Nephron (organoid): ENCODE measurements at regions not wholly inside any gene's neighbourhood (a gene's known extent, or its start where the extent isn't known, plus 50 kb on each side); places are given as distances from the start of the nearest gene placed in this dataset.
A peak's percentile ranks its signal among the peaks of the same experiment; 100 is the strongest.

ENCODE experiments used
- H3K27ac Mint-ChIP-seq, 3 experiments: 2 replicates each; pipeline ENCODE4 v1.8.0; 2020; ENCODE audit warnings: mixed read lengths in 3 of 3, mild to moderate bottlenecking in 2 of 3, moderate library complexity in 1 of 3
- H3K27me3 Mint-ChIP-seq: 2 replicates; pipeline ENCODE4 v1.8.0; 2021; ENCODE audit warnings: low read depth, mild to moderate bottlenecking, moderate library complexity, mixed read lengths
- H3K36me3 Mint-ChIP-seq: 2 replicates; pipeline ENCODE4 v1.8.0; 2020; ENCODE audit warnings: low read depth, mixed read lengths
- H3K4me1 Mint-ChIP-seq: 2 replicates; pipeline ENCODE4 v1.8.0; 2020; ENCODE audit warnings: mixed read lengths
- H3K4me3 Mint-ChIP-seq, 3 experiments: 2 replicates each; pipeline ENCODE4 v1.8.0; 2020; ENCODE audit warnings: mild to moderate bottlenecking in 3 of 3, mixed read lengths in 3 of 3, moderate library complexity in 2 of 3
- H3K9me3 Mint-ChIP-seq: 2 replicates; pipeline ENCODE4 v1.8.0; 2020; ENCODE audit warnings: mixed read lengths
- CTCF ChIP-seq, 3 experiments: fragments of 200-600 bp; sonication (generic); IDR thresholded peaks; one replicate each; pipeline ENCODE4 v1.5.0; 2021; ENCODE audit warnings: antibody characterized with exemption in 3 of 3; ENCODE audit not compliant: unreplicated experiment in 3 of 3

- H3K36me3 Mint-ChIP-seq = no peaks in the 10 kb centered on the region
- no peak for TF ChIP-seq CTCF (IDR thresholded peaks at IDR 0.05; ENCODE audit: unreplicated experiment in 3 of 3)
- no peak overlapping the region for H3K27ac Mint-ChIP-seq
- H3K9me3 Mint-ChIP-seq = no peaks in the 10 kb centered on the region
- no peaks in the 10 kb centered on the region for H3K4me1 Mint-ChIP-seq
- peaks cover 15% of the 10 kb centered on the region for H3K27me3 Mint-ChIP-seq
- H3K4me3 Mint-ChIP-seq = no peak overlapping the region
Observed at GRCh38 chr18:37689841-37690240, 124.2 kb upstream of the CELF4 start.

- Mint-ChIP-seq H3K4me3 (no peak overlapping the region), H3K27me3 (peaks cover 29% of the 10 kb centered on the region), H3K27ac (no peak overlapping the region), H3K36me3 (no peaks in the 10 kb centered on the region), H3K4me1 (no peaks in the 10 kb centered on the region), H3K9me3 (no peaks in the 10 kb centered on the region)
- no peak for TF ChIP-seq CTCF (IDR thresholded peaks at IDR 0.05; ENCODE audit: unreplicated experiment in 3 of 3)
Observed at GRCh38 chr18:37684590-37684989, 119.0 kb upstream of the CELF4 start.

- H3K27me3 Mint-ChIP-seq = peaks cover 29% of the 10 kb centered on the region
- no peaks in the 10 kb centered on the region for H3K9me3 Mint-ChIP-seq
- H3K36me3 Mint-ChIP-seq = no peaks in the 10 kb centered on the region
- H3K4me3 Mint-ChIP-seq = no peak overlapping the region
- H3K4me1 Mint-ChIP-seq = no peaks in the 10 kb centered on the region
- TF ChIP-seq CTCF (IDR thresholded peaks at IDR 0.05; ENCODE audit: unreplicated experiment in 3 of 3) = no peak
- no peak overlapping the region for H3K27ac Mint-ChIP-seq
Observed at GRCh38 chr18:37684183-37684582, 118.6 kb upstream of the CELF4 start.

GRCh38 chr18:37680911-37681310 lies 115.3 kb upstream of the CELF4 start:
- Mint-ChIP-seq H3K9me3 (no peaks in the 10 kb centered on the region), H3K36me3 (no peaks in the 10 kb centered on the region), H3K27me3 (peaks cover 18% of the 10 kb centered on the region), H3K4me1 (no peaks in the 10 kb centered on the region), H3K27ac (peak overlapping the region in 1 of 3 experiments; percentile 31), H3K4me3 (no peak overlapping the region)
- no peak for TF ChIP-seq CTCF (IDR thresholded peaks at IDR 0.05; ENCODE audit: unreplicated experiment in 3 of 3)

- no peaks in the 10 kb centered on the region for H3K27me3 Mint-ChIP-seq
- no peak overlapping the region for H3K27ac Mint-ChIP-seq
- H3K9me3 Mint-ChIP-seq = peaks cover 4% of the 10 kb centered on the region
- H3K4me3 Mint-ChIP-seq = no peak overlapping the region
- no peaks in the 10 kb centered on the region for H3K4me1 Mint-ChIP-seq
- no peaks in the 10 kb centered on the region for H3K36me3 Mint-ChIP-seq
- TF ChIP-seq CTCF (IDR thresholded peaks at IDR 0.05; ENCODE audit: unreplicated experiment in 3 of 3) = no peak
Observed at GRCh38 chr18:37676276-37676675, 110.7 kb upstream of the CELF4 start.

GRCh38 chr18:37675699-37676098 lies 110.1 kb upstream of the CELF4 start:
- no peak for TF ChIP-seq CTCF (IDR thresholded peaks at IDR 0.05; ENCODE audit: unreplicated experiment in 3 of 3)
- Mint-ChIP-seq H3K4me1 (no peaks in the 10 kb centered on the region), H3K27ac (no peak overlapping the region), H3K27me3 (no peaks in the 10 kb centered on the region), H3K9me3 (peaks cover 4% of the 10 kb centered on the region), H3K36me3 (no peaks in the 10 kb centered on the region), H3K4me3 (no peak overlapping the region)
